Bone marrow (tissue), 2 donors: ENCODE measurements at regions not wholly inside any gene's neighbourhood (a gene's known extent, or its start where the extent isn't known, plus 50 kb on each side); places are given as distances from the start of the nearest gene placed in this dataset.

Source experiments
- DNase-seq, 2 donors: peaks; one replicate each; lab custom pipeline; 2025; lab: John Stamatoyannopoulos, UW

- no peak for DNase-seq
These were observed 699.5 kb downstream of the DSC3 start for GRCh38 chr18:30343090-30343489.

DNA sequence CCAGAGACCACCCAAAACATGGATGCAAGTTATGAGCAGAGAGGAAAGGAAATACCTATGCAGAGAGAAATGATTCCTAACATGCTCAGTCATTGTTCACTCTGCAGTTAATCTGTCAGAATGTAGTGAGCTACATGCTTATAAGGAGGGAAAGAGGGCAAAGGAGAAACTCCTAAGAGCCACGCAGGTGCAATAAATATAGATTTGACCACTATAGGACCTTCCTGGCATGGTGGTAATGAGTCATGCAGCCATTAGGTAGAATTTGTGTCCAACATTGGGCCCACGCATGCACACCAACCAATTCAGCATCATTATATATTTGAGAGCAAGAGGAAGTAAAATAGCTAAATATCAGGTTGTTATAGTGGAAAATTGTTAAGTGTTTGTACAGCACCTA, 699.9 kb downstream of the DSC3 start:
- DNase-seq, result no peak

- DNase-seq, result no peak
These were observed 707.8 kb downstream of the DSC3 start for GRCh38 chr18:30334781-30335180.

DNA sequence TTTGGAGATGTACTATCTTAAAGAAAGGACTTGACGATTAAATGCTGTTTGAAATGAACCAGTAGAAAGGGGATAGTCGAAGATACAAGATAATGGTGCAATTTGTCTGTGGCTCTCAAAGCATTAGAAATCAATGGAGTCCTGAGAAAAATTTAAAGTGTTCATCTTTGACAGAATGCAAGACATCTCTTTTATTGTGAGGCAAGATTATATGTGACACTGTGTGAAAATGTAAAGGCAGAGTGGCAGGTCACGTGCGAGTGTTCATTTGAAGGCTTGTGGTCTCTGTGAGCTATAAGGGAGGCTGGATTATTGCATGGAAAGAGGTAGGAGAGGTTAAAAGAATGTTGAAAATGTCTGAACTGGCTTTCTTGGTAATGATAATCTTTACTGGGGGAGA, 709.2 kb downstream of the DSC3 start:
- DNase-seq, result no peak

DNA sequence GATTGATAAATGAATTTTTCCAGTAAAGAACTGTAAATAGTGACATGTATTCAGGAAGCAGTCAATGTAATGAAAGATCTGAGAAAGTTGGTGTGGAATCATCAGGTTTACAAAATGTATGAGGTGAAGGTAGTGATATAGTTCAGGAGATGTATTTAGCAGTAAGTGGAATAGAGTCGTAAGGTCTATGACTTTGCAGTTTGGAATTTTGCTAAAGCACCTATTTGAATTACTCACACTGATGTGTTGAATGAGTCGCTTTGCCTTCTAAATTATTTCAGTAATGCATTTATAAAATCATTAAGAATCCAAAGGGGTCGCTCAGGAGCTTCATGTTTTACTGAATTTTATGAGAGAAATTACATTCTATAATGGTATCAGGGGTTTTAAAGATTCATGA, 713.7 kb downstream of the DSC3 start:
- no peak for DNase-seq

DNA sequence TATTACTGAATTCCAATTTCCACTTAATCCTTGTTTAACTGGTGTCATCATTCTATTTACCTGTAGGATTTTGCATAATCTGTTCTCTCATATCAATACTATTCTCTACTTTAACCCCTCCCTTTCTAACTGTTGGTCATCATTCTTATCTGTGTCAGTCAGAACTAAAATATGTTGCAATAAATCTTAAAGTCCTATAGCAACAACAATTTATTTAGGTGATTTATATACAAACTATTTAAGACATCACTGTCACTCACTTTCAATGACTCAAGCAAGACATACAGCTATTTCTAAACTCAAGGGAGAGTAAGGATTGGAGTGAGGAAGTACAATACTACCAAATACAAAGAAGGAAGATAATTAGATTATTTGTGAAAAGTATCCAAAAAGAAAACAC, 740.4 kb downstream of the DSC3 start:
- no peak for DNase-seq

DNA sequence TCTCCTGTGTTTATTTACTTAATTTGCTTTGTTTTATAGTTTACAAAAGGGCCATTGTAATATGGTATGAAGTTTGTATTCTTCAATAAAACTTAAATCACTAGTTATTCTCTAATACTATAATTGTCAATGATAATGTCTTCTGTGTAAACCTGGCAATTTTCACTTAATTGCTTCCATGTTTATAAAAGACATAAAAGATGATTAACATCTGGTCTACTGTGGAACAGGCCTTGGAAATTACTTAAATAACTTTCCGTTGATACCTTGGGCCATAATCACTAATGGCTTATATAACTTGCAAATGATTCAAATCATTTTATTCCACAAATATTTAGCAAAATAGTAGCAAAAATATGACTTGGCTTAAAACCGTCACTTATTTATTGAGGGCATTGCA, 743.8 kb downstream of the DSC3 start:
- DNase-seq, result no peak

- no peak for DNase-seq
These were observed 753.7 kb downstream of the DSC3 start for GRCh38 chr18:30288662-30289414.

DNA sequence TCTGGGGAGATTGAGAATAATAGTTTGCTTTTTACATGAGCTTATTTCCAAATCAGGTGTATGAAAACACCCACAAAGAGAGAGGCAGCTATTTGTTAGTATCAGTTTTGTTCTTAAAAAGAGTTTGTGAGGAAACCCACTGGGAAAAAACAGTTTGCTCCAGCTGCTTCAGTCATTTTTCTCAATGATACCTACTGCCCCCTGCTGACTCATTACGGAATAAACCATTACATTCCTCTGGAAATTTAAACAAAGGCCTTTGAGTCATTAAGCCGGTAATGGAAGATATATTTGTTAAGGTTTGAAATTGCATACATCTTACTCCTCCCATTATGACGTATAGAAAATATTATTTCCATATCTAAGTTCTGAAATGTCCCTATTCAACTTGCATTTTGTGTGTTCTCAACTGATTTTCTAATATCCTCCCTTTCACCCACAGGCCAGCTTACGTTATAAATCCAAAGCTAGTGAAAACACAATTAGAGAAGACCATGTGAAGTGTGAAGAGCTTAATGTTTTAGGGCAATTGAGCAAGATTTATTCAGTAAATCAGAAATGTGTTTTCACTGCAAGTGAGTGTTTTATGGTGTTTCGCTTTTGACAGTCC, 761.6 kb downstream of the DSC3 start:
- DNase-seq, result peak in 1 of 2 donors; percentile 2

GRCh38 chr18:30280186-30280585, 762.4 kb downstream of the DSC3 start:
- no peak for DNase-seq

GRCh38 chr18:30277676-30278075, 764.9 kb downstream of the DSC3 start:
- DNase-seq, result no peak

GRCh38 chr18:30271716-30272115, 770.8 kb downstream of the DSC3 start:
- DNase-seq, result no peak

GRCh38 chr18:30265190-30265589, 777.4 kb downstream of the DSC3 start:
- DNase-seq, result no peak

DNA sequence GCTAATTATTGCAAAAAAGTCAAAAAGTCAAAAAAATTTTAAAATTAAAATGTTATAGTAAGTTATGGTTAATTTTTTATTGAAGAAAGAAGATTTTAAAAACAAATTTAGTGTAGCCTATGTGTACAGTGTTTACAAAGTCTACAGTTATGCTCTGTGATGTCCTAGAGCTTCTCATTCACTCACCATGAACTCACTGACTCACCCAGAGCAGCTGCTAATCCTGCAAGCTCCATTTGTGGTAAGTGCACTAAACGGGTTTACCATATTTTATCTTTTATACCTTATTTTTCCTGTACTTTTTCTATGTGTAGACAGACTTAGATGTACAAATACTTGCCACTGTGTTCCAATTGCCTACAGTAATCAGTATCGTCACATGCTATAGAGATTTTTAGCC, 788.2 kb downstream of the DSC3 start:
- no peak for DNase-seq

GRCh38 chr18:30248056-30248455, 794.5 kb downstream of the DSC3 start:
- no peak for DNase-seq

- no peak for DNase-seq
These were observed 796.6 kb downstream of the DSC3 start for GRCh38 chr18:30245766-30246455.

GRCh38 chr18:30234755-30235154, 807.8 kb downstream of the DSC3 start:
- DNase-seq, result no peak

GRCh38 chr18:30211112-30211511, 831.4 kb downstream of the DSC3 start:
- DNase-seq, result no peak

DNA sequence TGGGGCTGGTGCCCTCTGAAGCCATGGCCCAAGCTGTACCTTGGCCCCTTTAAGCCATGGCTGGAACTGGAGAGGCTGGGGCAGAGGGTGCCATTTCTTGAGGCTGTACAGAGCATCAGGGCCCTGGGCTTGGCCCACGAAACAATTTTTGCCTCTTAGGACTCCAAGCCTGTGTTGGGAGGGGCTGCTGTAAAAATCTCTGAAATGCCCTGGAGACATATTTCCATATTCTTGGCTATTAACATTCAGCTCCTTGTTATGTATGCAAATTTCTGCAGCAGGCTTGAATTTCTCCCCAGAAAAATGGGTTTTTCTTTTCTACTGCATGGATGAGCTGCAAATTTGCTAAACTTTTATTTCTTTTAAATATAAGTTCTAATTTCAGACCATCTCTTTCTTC, 834.0 kb downstream of the DSC3 start:
- no peak for DNase-seq

- DNase-seq, result no peak
These were observed 850.3 kb downstream of the DSC3 start for GRCh38 chr18:30192216-30192615.

- no peak for DNase-seq
These were observed 856.3 kb downstream of the DSC3 start for GRCh38 chr18:30186245-30186644.

DNA sequence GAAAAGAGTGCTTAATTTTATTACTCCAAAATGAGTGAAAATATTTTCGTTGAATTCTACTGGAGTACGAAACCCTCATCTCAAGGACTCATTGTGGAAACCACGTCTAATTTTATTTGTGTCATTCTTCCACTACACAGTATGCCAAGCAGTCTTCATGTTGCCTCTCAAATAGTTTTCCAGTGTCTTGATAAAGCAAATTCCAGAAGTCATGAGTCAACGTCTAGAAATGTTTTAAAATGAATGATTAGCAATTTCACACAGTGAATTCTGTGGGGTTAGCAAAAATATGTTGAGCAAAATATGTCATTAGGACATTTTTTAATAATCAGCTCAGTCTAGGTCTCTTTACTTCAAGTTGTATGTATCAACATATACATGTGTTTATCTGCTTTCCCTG, 865.5 kb downstream of the DSC3 start:
- no peak for DNase-seq

GRCh38 chr18:30175621-30176225, 866.8 kb downstream of the DSC3 start:
- no peak for DNase-seq
